ENCODE measurements at regions not wholly inside any gene's neighbourhood (a gene's known extent, or its start where the extent isn't known, plus 50 kb on each side); places are given as distances from the start of the nearest gene placed in this dataset.

GRCh38 chr1:107004421-107004820 is 52.1 kb upstream of the PRMT6 start:
- Histone ChIP-seq H2AFZ (no peak overlapping the region), H3K9me3 (ENCODE audit: insufficient read depth, low read depth) (no peaks in the 10 kb centered on the region), H3K4me2 (no peak overlapping the region), H3K27ac (no peak overlapping the region), H3K4me3 (no peak overlapping the region), H4K20me1 (ENCODE audit: insufficient read depth) (no peaks in the 10 kb centered on the region), H3K36me3 (ENCODE audit: low read depth) (no peaks in the 10 kb centered on the region), H3K79me2 (ENCODE audit: low read depth) (no peaks in the 10 kb centered on the region), H3F3A (ENCODE audit: insufficient read depth, low read depth) (no peaks in the 10 kb centered on the region), H3K27me3 (ENCODE audit: insufficient read depth, low read depth) (no peaks in the 10 kb centered on the region), H3K9me2 (ENCODE audit: insufficient read depth) (no peaks in the 10 kb centered on the region), H3K4me1 (replicated peaks; ENCODE audit: insufficient read depth) (no peaks in the 10 kb centered on the region)
- ChIA-PET CTCF (no interaction called here), POLR2A (ENCODE audit: unreplicated experiment) (no interaction called here)
- no TSS peak for BruUV-seq (replicated peaks)
- TF ChIP-seq EZH2 (IDR thresholded peaks at IDR 0.05; ENCODE audit: low read depth) (no peak), CTCF (conservative IDR thresholded peaks at IDR 0.05) (no peak)
- intact Hi-C loops (cut with micrococcal nuclease; ENCODE audit: unreplicated experiment), result no loop called here
- DNase-seq, result no peak

Measured in PC-9 (cell line).